ENCODE measurements at regions not wholly inside any gene's neighbourhood (a gene's known extent, or its start where the extent isn't known, plus 50 kb on each side); places are given as distances from the start of the nearest gene placed in this dataset.
"Not testable (repeated sequence)": the region's sequence is repeated elsewhere in the genome, so short reads cannot be mapped to it uniquely, and the experiment has no call there.

- no peaks in the 10 kb centered on the region for H3K9me3 ChIP-seq (replicated peaks; ENCODE audit: insufficient read depth, low read length)
- H3K4me1 ChIP-seq (ENCODE audit: low read length): no peaks in the 10 kb centered on the region
- no peaks in the 10 kb centered on the region for H3K27me3 ChIP-seq (replicated peaks; ENCODE audit: insufficient read depth, low read length)
- H3K79me2 ChIP-seq (ENCODE audit: low read length): no peaks in the 10 kb centered on the region
- H3K27ac ChIP-seq (ENCODE audit: low read length): no peak overlapping the region
- no peaks in the 10 kb centered on the region for H3K9me2 ChIP-seq (replicated peaks; ENCODE audit: insufficient read depth, low read length)
- no peak overlapping the region for H3K4me3 ChIP-seq (ENCODE audit: low read length)
- H3K9ac ChIP-seq (ENCODE audit: low read length): no peak overlapping the region
- no peak overlapping the region for H3K4me2 ChIP-seq (ENCODE audit: low read depth, low read length)
- DNase-seq: no peak
- H3F3A ChIP-seq (ENCODE audit: insufficient read depth, low read length): no peaks in the 10 kb centered on the region
- no peaks in the 10 kb centered on the region for H4K20me1 ChIP-seq (ENCODE audit: insufficient read depth, low read length)
- TF ChIP-seq EZH2 (optimal IDR thresholded peaks at IDR 0.05; ENCODE audit: low read depth, low read length) (no peak), CTCF (IDR thresholded peaks at IDR 0.05; ENCODE audit: low read length) (no peak)
- no peaks in the 10 kb centered on the region for H3K36me3 ChIP-seq (replicated peaks; ENCODE audit: insufficient read depth, low read length)
- H2AFZ ChIP-seq (ENCODE audit: low read length): no peak overlapping the region
Observed at GRCh38 chr10:64773357-64773756, 1252.2 kb downstream of the REEP3 start.

- H3K27ac ChIP-seq (ENCODE audit: low read length); H3K27me3 ChIP-seq (replicated peaks; ENCODE audit: insufficient read depth, low read length); H3K4me1 ChIP-seq (ENCODE audit: low read length); H3F3A ChIP-seq (ENCODE audit: insufficient read depth, low read length); H3K9me3 ChIP-seq (replicated peaks; ENCODE audit: insufficient read depth, low read length); H3K4me2 ChIP-seq (ENCODE audit: low read depth, low read length); H3K9ac ChIP-seq (ENCODE audit: low read length); H3K36me3 ChIP-seq (replicated peaks; ENCODE audit: insufficient read depth, low read length); H3K79me2 ChIP-seq (ENCODE audit: low read length); H2AFZ ChIP-seq (ENCODE audit: low read length); H4K20me1 ChIP-seq (ENCODE audit: insufficient read depth, low read length); DNase-seq; H3K4me3 ChIP-seq (ENCODE audit: low read length); H3K9me2 ChIP-seq (replicated peaks; ENCODE audit: insufficient read depth, low read length): not testable (repeated sequence)
Observed at GRCh38 chr10:64784451-64784850, 1263.2 kb downstream of the REEP3 start.

GRCh38 chr10:64785816-64786215 is 1264.6 kb downstream of the REEP3 start:
- no peak overlapping the region for H3K27ac ChIP-seq (ENCODE audit: low read length)
- no peaks in the 10 kb centered on the region for H3K27me3 ChIP-seq (replicated peaks; ENCODE audit: insufficient read depth, low read length)
- H3K9me2 ChIP-seq (replicated peaks; ENCODE audit: insufficient read depth, low read length): no peaks in the 10 kb centered on the region
- H4K20me1 ChIP-seq (ENCODE audit: insufficient read depth, low read length): no peaks in the 10 kb centered on the region
- no peak overlapping the region for H2AFZ ChIP-seq (ENCODE audit: low read length)
- H3K4me1 ChIP-seq (ENCODE audit: low read length): no peaks in the 10 kb centered on the region
- no peak for DNase-seq
- H3K36me3 ChIP-seq (replicated peaks; ENCODE audit: insufficient read depth, low read length): no peaks in the 10 kb centered on the region
- H3K4me3 ChIP-seq (ENCODE audit: low read length): no peak overlapping the region
- no peaks in the 10 kb centered on the region for H3K9me3 ChIP-seq (replicated peaks; ENCODE audit: insufficient read depth, low read length)
- no peaks in the 10 kb centered on the region for H3K79me2 ChIP-seq (ENCODE audit: low read length)
- H3K4me2 ChIP-seq (ENCODE audit: low read depth, low read length): no peak overlapping the region
- H3K9ac ChIP-seq (ENCODE audit: low read length): no peak overlapping the region
- no peaks in the 10 kb centered on the region for H3F3A ChIP-seq (ENCODE audit: insufficient read depth, low read length)
- TF ChIP-seq EZH2 (optimal IDR thresholded peaks at IDR 0.05; ENCODE audit: low read depth, low read length) (no peak), EZH2phosphoT487 (IDR thresholded peaks at IDR 0.05; ENCODE audit: low read length) (no peak), CTCF (IDR thresholded peaks at IDR 0.05; ENCODE audit: low read length) (no peak)

- Histone ChIP-seq H2AFZ (ENCODE audit: low read length) (no peak overlapping the region), H3K4me2 (ENCODE audit: low read depth, low read length) (no peak overlapping the region), H3K36me3 (replicated peaks; ENCODE audit: insufficient read depth, low read length) (no peaks in the 10 kb centered on the region), H3K4me3 (ENCODE audit: low read length) (no peak overlapping the region), H3K4me1 (ENCODE audit: low read length) (no peaks in the 10 kb centered on the region), H3K27me3 (replicated peaks; ENCODE audit: insufficient read depth, low read length) (no peaks in the 10 kb centered on the region), H4K20me1 (ENCODE audit: insufficient read depth, low read length) (no peaks in the 10 kb centered on the region), H3F3A (ENCODE audit: insufficient read depth, low read length) (no peaks in the 10 kb centered on the region), H3K79me2 (ENCODE audit: low read length) (no peaks in the 10 kb centered on the region), H3K9me2 (replicated peaks; ENCODE audit: insufficient read depth, low read length) (no peaks in the 10 kb centered on the region), H3K27ac (ENCODE audit: low read length) (no peak overlapping the region), H3K9ac (ENCODE audit: low read length) (no peak overlapping the region), H3K9me3 (replicated peaks; ENCODE audit: insufficient read depth, low read length) (no peaks in the 10 kb centered on the region)
- no peak for DNase-seq
- no peak for TF ChIP-seq CTCF (IDR thresholded peaks at IDR 0.05; ENCODE audit: low read length)
Observed at GRCh38 chr10:64786989-64787388, 1265.8 kb downstream of the REEP3 start.

All from MM.1S (cell line).